ENCODE measurements at regions not wholly inside any gene's neighbourhood (a gene's known extent, or its start where the extent isn't known, plus 50 kb on each side); places are given as distances from the start of the nearest gene placed in this dataset.

- no peak for DNase-seq (ENCODE audit: low read depth)
These were observed 482.0 kb downstream of the MID1IP1 start for GRCh38 chrX:39283239-39283638.

GRCh38 chrX:39288592-39288991 lies 487.3 kb downstream of the MID1IP1 start:
- DNase-seq (ENCODE audit: low read depth), result no peak

GRCh38 chrX:39289827-39290226 lies 488.6 kb downstream of the MID1IP1 start:
- DNase-seq (ENCODE audit: low read depth), result no peak

- no peak for DNase-seq (ENCODE audit: low read depth)
These were observed 491.9 kb downstream of the MID1IP1 start for GRCh38 chrX:39293203-39293602.

- no peak for DNase-seq (ENCODE audit: low read depth)
These were observed 495.2 kb downstream of the MID1IP1 start for GRCh38 chrX:39296472-39296871.

GRCh38 chrX:39298821-39299220 lies 497.6 kb downstream of the MID1IP1 start:
- DNase-seq (ENCODE audit: low read depth), result no peak

GRCh38 chrX:39299615-39300014 lies 498.4 kb downstream of the MID1IP1 start:
- DNase-seq (ENCODE audit: low read depth), result no peak

GRCh38 chrX:39301036-39301435 lies 499.8 kb downstream of the MID1IP1 start:
- DNase-seq (ENCODE audit: low read depth), result no peak

GRCh38 chrX:39302838-39303237 lies 501.6 kb downstream of the MID1IP1 start:
- no peak for DNase-seq (ENCODE audit: low read depth)

- no peak for DNase-seq (ENCODE audit: low read depth)
These were observed 503.5 kb downstream of the MID1IP1 start for GRCh38 chrX:39304746-39305145.

- DNase-seq (ENCODE audit: low read depth), result no peak
These were observed 506.2 kb downstream of the MID1IP1 start for GRCh38 chrX:39307488-39307887.

- DNase-seq (ENCODE audit: low read depth), result peak; percentile 41
These were observed 506.9 kb downstream of the MID1IP1 start for GRCh38 chrX:39308126-39308525.

- DNase-seq (ENCODE audit: low read depth), result peak; percentile 78
These were observed 507.9 kb downstream of the MID1IP1 start for GRCh38 chrX:39309018-39309635.

- DNase-seq (ENCODE audit: low read depth), result peak; percentile 60
These were observed 508.5 kb downstream of the MID1IP1 start for GRCh38 chrX:39309721-39310152.

GRCh38 chrX:39310891-39311290 lies 509.6 kb downstream of the MID1IP1 start:
- DNase-seq (ENCODE audit: low read depth), result no peak

GRCh38 chrX:39311646-39312045 lies 510.4 kb downstream of the MID1IP1 start:
- DNase-seq (ENCODE audit: low read depth), result no peak

- DNase-seq (ENCODE audit: low read depth), result no peak
These were observed 511.9 kb downstream of the MID1IP1 start for GRCh38 chrX:39313146-39313545.

GRCh38 chrX:39318506-39319343 lies 517.5 kb downstream of the MID1IP1 start:
- DNase-seq (ENCODE audit: low read depth), result no peak

GRCh38 chrX:39320165-39320564 lies 518.9 kb downstream of the MID1IP1 start:
- DNase-seq (ENCODE audit: low read depth), result no peak

GRCh38 chrX:39322496-39322895 lies 521.2 kb downstream of the MID1IP1 start:
- DNase-seq (ENCODE audit: low read depth), result no peak

- no peak for DNase-seq (ENCODE audit: low read depth)
These were observed 523.1 kb downstream of the MID1IP1 start for GRCh38 chrX:39324233-39324930.

GRCh38 chrX:39327255-39327654 lies 526.0 kb downstream of the MID1IP1 start:
- DNase-seq (ENCODE audit: low read depth), result no peak

- DNase-seq (ENCODE audit: low read depth), result no peak
These were observed 526.4 kb downstream of the MID1IP1 start for GRCh38 chrX:39327705-39328104.
